Endothelial cell of umbilical vein (primary cell): ENCODE measurements at regions not wholly inside any gene's neighbourhood (a gene's known extent, or its start where the extent isn't known, plus 50 kb on each side); places are given as distances from the start of the nearest gene placed in this dataset.

Experiments used
- BruUV-seq: library from RNA; stranded (reverse); fragments of 400-500 nt; replicated peaks from 2 replicates; lab custom pipeline; 2021; lab: Mats Ljungman, UMichigan
- CTCF ChIA-PET: fragments of 300-600, 350-600 bp; sonication (Branson Sonifier 250); formaldehyde crosslinking; loops from one replicate; lab custom pipeline; 2021; ENCODE audit warnings: antibody characterized with exemption, inconsistent platforms; lab: Charles Lee
- POLR2A ChIA-PET: fragments of 300-600, 350-600 bp; sonication (Branson Sonifier 250); formaldehyde crosslinking; loops from one replicate; lab custom pipeline; 2021; ENCODE audit warnings: antibody characterized with exemption, inconsistent platforms; lab: Charles Lee
- DNase-seq: peaks from one replicate; pipeline ENCODE4 v3.0.0-alpha.2; 2011; ENCODE audit warnings: low read depth, low spot score
- FAIRE-seq: peaks from 2 replicates; lab custom pipeline; 2011; peaks lifted over from hg19 to GRCh38; lab: Jason Lieb, UNC
- H2AFZ ChIP-seq: 2 replicates; pipeline ENCODE4 v1.6.0; 2012; ENCODE audit warnings: low read depth, low read length, control low read depth, inconsistent platforms
- H3K27ac ChIP-seq: 2 replicates; pipeline ENCODE4 v1.5.1; 2011; ENCODE audit warnings: low read depth, mild to moderate bottlenecking, control low read depth, low read length, moderate library complexity; ENCODE audit not compliant: insufficient read depth
- H3K27me3 ChIP-seq, 2 experiments: 2 replicates each; pipeline versions ENCODE4 v1.6.0 to v1.6.1; 2011; ENCODE audit warnings: low read length in 2 of 2, mixed read lengths in 1 of 2; ENCODE audit not compliant: control insufficient read depth in 2 of 2, insufficient read depth in 2 of 2
- H3K36me3 ChIP-seq, 2 experiments: 2 replicates in 1 of 2; 3 replicates in 1 of 2; pipeline ENCODE4 v1.5.1; 2011; ENCODE audit warnings: low read length in 2 of 2, mild to moderate bottlenecking in 1 of 2, moderate library complexity in 1 of 2; ENCODE audit not compliant: control insufficient read depth in 2 of 2, insufficient read depth in 2 of 2; ENCODE audit errors: extremely low read depth in 1 of 2
- H3K4me1 ChIP-seq: 3 replicates; pipeline ENCODE4 v1.5.1; 2011; ENCODE audit warnings: mild to moderate bottlenecking, low read length; ENCODE audit not compliant: control insufficient read depth, insufficient read depth; ENCODE audit errors: extremely low read depth
- H3K4me2 ChIP-seq: 2 replicates; pipeline ENCODE4 v1.6.1; 2011; ENCODE audit warnings: low read length, control low read depth, mixed read lengths; ENCODE audit not compliant: insufficient read depth
- H3K4me3 ChIP-seq, 3 experiments: fragments of 200-600 bp in 1 of 3; sonication (generic), shearing (Covaris generic) in 1 of 3; replicated peaks in 1 of 3; 2 replicates each; pipeline ENCODE4 v1.5.1; 2011 to 2016; ENCODE audit warnings: control low read depth in 3 of 3, low read length in 3 of 3, mild to moderate bottlenecking in 2 of 3, inconsistent platforms in 1 of 3, low read depth in 1 of 3, moderate library complexity in 1 of 3; ENCODE audit not compliant: insufficient read depth in 1 of 3
- H3K79me2 ChIP-seq: 2 replicates; pipeline ENCODE4 v1.6.0; 2012; ENCODE audit warnings: low read length, inconsistent platforms; ENCODE audit not compliant: control insufficient read depth, insufficient read depth
- H3K9ac ChIP-seq: replicated peaks from 2 replicates; pipeline ENCODE3; 2011; ENCODE audit warnings: low read length, control low read depth; ENCODE audit not compliant: insufficient read depth; ENCODE audit errors: extremely low read depth
- H3K9me1 ChIP-seq: replicated peaks from 3 replicates; pipeline ENCODE4 v1.6.0; 2011; ENCODE audit warnings: mild to moderate bottlenecking, low read length; ENCODE audit not compliant: control insufficient read depth, insufficient read depth; ENCODE audit errors: extremely low read depth
- H3K9me3 ChIP-seq: replicated peaks from 2 replicates; pipeline ENCODE4 v1.5.1; 2012; ENCODE audit warnings: low read length, inconsistent platforms; ENCODE audit not compliant: control insufficient read depth, insufficient read depth
- H4K20me1 ChIP-seq: replicated peaks from 2 replicates; pipeline ENCODE3; 2011; ENCODE audit warnings: mild to moderate bottlenecking, low read length; ENCODE audit not compliant: control insufficient read depth, insufficient read depth; ENCODE audit errors: extremely low read depth
- EZH2 ChIP-seq: IDR thresholded peaks from 2 replicates; pipeline ENCODE4 v1.6.1; 2012; ENCODE audit warnings: borderline replicate concordance, low read depth, mild to moderate bottlenecking, moderate library complexity, low read length, inconsistent platforms; ENCODE audit not compliant: severe bottlenecking
- FOS ChIP-seq: IDR thresholded peaks from 2 replicates; pipeline ENCODE4 v1.6.1; 2011; ENCODE audit warnings: mild to moderate bottlenecking, low read length, moderate library complexity, borderline replicate concordance; ENCODE audit not compliant: insufficient read depth
- GATA2 ChIP-seq: IDR thresholded peaks from 2 replicates; pipeline ENCODE4 v1.7.0; 2011; ENCODE audit warnings: low read depth, mild to moderate bottlenecking, moderate library complexity, mixed read lengths, low read length; ENCODE audit not compliant: insufficient read length, insufficient read depth
- JUN ChIP-seq: IDR thresholded peaks from 2 replicates; pipeline ENCODE4 v1.6.1; 2011; ENCODE audit warnings: borderline replicate concordance, low read depth; ENCODE audit not compliant: insufficient read length, insufficient read depth
- MYC ChIP-seq: IDR thresholded peaks from one replicate; pipeline ENCODE4 v1.6.1; 2011; ENCODE audit warnings: mild to moderate bottlenecking, low read depth, low read length
- POLR2A ChIP-seq: IDR thresholded peaks from 2 replicates; pipeline ENCODE4 v1.6.1; 2012; ENCODE audit warnings: low read depth, mild to moderate bottlenecking, control low read depth, low read length
- POLR2AphosphoS5 ChIP-seq: IDR thresholded peaks from 2 replicates; pipeline ENCODE4 v1.6.1; 2012; ENCODE audit warnings: low read depth, mild to moderate bottlenecking, control low read depth, low read length, moderate library complexity; ENCODE audit not compliant: insufficient read depth
- dilution Hi-C: fragments of 300-500 bp; cut with MboI; formaldehyde crosslinking; loops from one replicate; pipeline ENCODE4 v1.15.0; 2019; ENCODE audit warnings: low sequenced_read_pairs; ENCODE audit not compliant: extremely low pct_ligation_motif_present
- intact Hi-C: fragments of 100-400 bp; cut with micrococcal nuclease; formaldehyde crosslinking; loops from one replicate; pipeline ENCODE4 v1.10.0; 2022
- TF ChIP-seq, protein P1 (sequence below), 2 donors: IDR thresholded peaks; 1 replicate in 1 of 2; 2 replicates in 1 of 2; pipeline ENCODE4 v1.5.1; 2011; ENCODE audit warnings: low read length in 2 of 2, mild to moderate bottlenecking in 2 of 2, moderate library complexity in 2 of 2, control low read depth in 1 of 2, inconsistent platforms in 1 of 2, low read depth in 1 of 2; ENCODE audit not compliant: insufficient read depth in 1 of 2; ENCODE audit errors: extremely low read depth in 1 of 2
- TF ChIP-seq, protein P2 (sequence below): IDR thresholded peaks from 2 replicates; pipeline ENCODE4 v1.6.1; 2011; ENCODE audit not compliant: insufficient read depth, insufficient read length

DNA sequence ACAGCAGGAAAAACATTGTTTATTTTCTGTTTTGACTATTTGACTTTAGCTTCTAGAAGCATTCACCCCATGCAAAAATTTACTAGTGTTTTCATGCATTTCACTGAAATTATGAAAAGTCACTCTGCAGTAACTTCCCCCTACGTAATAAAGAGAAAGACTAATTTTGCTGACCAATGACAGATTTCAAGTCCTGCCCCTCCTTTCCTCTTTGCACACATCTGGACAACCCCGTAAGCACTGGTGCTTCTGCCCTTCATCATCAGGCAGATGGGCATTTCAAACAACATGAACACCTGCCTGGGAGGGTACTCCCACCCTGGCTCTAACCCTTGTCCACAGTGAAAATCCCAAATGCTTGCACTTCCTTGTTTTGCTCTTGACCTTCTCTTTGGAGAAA lies 815.0 kb upstream of the ID2 start:
- Histone ChIP-seq H3K4me2 (no peak overlapping the region), H3K79me2 (no peaks in the 10 kb centered on the region), H3K36me3 (no peaks in the 10 kb centered on the region), H3K4me3 (no peak overlapping the region), H3K27me3 (no peaks in the 10 kb centered on the region), H3K9me3 (peaks cover 1% of the 10 kb centered on the region), H3K4me1 (no peaks in the 10 kb centered on the region), H4K20me1 (no peaks in the 10 kb centered on the region), H3K9ac (no peak overlapping the region), H3K27ac (no peak overlapping the region), H2AFZ (no peak overlapping the region), H3K9me1 (no peaks in the 10 kb centered on the region)
- no TSS peak for BruUV-seq
- DNase-seq, result no peak
- no peak for FAIRE-seq
- intact Hi-C loops (no loop called here), dilution Hi-C loops (no loop called here)
- TF ChIP-seq, protein P1, sequence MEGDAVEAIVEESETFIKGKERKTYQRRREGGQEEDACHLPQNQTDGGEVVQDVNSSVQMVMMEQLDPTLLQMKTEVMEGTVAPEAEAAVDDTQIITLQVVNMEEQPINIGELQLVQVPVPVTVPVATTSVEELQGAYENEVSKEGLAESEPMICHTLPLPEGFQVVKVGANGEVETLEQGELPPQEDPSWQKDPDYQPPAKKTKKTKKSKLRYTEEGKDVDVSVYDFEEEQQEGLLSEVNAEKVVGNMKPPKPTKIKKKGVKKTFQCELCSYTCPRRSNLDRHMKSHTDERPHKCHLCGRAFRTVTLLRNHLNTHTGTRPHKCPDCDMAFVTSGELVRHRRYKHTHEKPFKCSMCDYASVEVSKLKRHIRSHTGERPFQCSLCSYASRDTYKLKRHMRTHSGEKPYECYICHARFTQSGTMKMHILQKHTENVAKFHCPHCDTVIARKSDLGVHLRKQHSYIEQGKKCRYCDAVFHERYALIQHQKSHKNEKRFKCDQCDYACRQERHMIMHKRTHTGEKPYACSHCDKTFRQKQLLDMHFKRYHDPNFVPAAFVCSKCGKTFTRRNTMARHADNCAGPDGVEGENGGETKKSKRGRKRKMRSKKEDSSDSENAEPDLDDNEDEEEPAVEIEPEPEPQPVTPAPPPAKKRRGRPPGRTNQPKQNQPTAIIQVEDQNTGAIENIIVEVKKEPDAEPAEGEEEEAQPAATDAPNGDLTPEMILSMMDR (IDR thresholded peaks at IDR 0.05; ENCODE audit: extremely low read depth in 1 of 2, insufficient read depth in 1 of 2, low read depth in 1 of 2, low read length in 2 of 2), result no peak
- TF ChIP-seq, protein P2, sequence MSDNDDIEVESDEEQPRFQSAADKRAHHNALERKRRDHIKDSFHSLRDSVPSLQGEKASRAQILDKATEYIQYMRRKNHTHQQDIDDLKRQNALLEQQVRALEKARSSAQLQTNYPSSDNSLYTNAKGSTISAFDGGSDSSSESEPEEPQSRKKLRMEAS, result no peak
- TF ChIP-seq POLR2AphosphoS5 (no peak), MYC (no peak), JUN (no peak), POLR2A (no peak), EZH2 (no peak), FOS (no peak), GATA2 (no peak)
- POLR2A ChIA-PET, result no interaction called here
- CTCF ChIA-PET, result no interaction called here
